ENCODE measurements at regions not wholly inside any gene's neighbourhood (a gene's known extent, or its start where the extent isn't known, plus 50 kb on each side); places are given as distances from the start of the nearest gene placed in this dataset.

DNA sequence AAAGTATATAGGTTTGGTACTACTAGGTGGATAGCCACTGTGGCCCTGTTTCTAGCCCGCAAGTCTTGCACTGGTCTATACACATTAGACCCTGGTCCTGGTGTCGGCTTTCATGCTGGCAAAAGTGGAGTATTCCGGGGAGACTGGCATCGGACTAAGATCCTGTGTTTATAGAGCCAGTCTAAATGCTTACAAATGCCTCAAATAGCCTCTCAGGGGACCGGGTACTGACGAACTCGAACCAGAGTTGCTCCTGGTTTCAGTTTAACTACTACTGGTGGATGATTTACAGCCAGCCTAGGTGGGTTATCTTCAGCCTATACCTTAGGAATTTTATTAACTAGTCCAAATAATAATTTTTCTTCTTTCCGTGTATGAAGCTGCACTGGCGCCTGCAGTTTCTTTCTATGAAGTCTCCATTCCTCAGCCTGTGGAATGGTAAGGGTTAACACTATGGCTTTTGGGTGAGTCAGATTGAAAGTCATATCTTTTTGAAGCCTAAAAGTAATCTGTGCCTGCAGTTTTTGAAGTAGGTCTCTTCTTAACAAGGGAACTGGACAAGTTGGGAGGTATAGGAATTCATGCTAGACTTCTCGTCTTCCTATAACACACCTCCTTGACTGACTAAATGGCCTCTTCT, 51.3 kb downstream of the OR10H4 start:
- no peaks in the 10 kb centered on the region for H3K36me3 ChIP-seq (ENCODE audit: control insufficient read depth in 2 of 2, insufficient read depth in 1 of 2, low read length in 2 of 2)

DNA sequence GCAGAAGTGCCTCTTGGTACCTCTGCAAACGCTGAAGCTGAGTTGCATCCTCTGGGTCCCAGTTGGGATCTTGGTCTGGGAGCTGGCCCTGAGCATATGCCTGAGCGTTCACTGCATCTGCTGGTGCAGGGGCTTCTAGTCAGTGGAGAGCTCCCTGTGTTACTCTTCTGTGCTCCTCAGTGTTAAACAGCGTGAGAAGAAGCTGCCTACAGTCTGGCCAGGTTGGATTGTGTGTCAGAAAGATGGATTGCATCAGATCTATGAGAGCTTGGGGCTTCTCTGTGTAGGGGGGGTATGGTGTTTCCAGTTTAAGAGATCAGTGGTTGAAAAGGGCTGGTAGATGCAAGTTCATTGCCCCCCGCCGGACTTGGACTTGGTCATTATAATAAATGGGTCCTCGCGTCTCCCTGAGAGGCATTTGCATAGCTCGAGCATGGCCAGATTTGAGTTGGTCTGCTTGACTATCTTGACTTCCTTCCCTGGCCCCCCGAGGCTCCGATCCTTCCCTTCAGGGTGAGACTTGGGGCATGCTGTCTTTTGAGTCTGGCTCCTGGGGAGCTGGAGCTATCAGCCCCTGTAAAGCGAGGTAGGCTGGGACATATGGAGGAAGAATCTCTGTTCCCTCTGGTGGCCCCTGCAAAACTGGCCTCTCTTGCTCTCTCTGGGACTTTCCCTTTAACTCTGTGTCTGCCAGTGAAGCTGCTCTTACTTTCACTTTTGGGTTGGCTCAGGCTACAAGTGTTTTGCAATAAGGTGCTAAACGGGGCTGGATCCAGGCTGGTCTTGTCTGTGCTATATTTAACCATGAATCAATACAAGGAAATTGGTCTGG, 52.9 kb downstream of the OR10H4 start:
- ChIA-PET POLR2A (no interaction called here), CTCF (no interaction called here)
- H3K4me3 ChIP-seq (ENCODE audit: low read depth, low read length), result no peak overlapping the region

More for the DNA sequence above, 51.3 kb downstream of the OR10H4 start:
- POLR2A ChIA-PET, result no interaction called here
- Histone ChIP-seq H3K4me3 (ENCODE audit: low read depth, low read length) (no peak overlapping the region), H3K9me3 (ENCODE audit: control insufficient read depth, insufficient read depth, low read depth, low read length) (no peaks in the 10 kb centered on the region), H3K27ac (ENCODE audit: extremely low read depth, low read depth, low read length) (no peak overlapping the region), H3K4me1 (ENCODE audit: control insufficient read depth, insufficient read depth, low read length) (no peaks in the 10 kb centered on the region)
- CTCF ChIA-PET, result interaction anchor here (0.6 kb wide), 1 partner anchor 28 kb away, joined by 4 read pairs; no protein-coding TSS in a partner anchor
- TF ChIP-seq HOXC10 (CRISPR knock-in tag; IDR thresholded peaks at IDR 0.05) (no peak), ZNF423 (tag by site-specific recombination; IDR thresholded peaks at IDR 0.05) (no peak), BCL11A (tag by site-specific recombination; IDR thresholded peaks at IDR 0.05; ENCODE audit: low read depth) (no peak), ZNF624 (tag by site-specific recombination; IDR thresholded peaks at IDR 0.05) (no peak)

DNA sequence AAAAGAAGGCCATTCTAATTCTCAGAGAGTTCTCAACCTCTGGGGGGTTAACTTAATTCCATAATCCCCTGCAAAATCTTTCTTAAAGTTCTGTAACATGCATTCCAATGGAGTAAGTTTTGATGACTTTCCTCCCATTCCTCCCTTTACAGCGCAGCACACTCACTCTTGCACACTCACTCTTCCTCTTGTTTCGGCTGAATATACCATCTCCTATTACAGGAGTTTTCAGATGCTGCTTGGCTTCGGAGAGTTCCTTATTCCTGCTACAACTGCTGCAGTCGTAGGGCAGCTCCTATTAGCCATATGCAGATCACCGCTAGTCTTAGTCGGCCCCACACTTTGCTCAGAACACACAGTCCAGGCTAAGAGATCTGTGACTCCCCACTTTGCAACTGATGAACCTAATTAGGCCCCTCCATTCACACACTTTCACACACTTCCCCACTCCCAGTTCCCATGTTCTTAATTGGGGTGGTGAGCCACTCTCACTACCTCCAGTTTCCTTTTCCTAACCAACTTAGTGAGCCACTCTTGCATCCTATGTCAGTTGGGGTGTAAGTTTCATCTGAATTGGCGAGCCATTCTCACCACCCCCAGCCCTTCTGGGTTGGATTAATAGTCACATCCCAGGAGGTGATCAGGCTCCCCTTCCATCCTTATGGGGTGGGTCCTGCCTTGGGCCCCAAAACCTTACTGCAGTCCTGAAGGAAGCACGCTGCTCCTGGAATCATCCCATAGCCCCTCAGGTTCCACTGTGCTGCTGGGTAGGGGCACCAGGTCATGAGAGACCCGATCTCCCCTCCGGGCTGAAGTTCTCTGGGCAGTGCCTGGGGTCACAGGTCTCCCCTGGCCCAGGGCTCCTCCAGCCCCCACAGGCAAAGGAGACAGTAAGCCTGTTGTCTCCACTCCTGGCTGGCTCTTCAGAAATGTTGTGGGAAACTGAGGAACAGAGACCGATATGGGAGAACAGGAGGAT, 53.9 kb downstream of the OR10H4 start:
- Histone ChIP-seq H3K9me3 (ENCODE audit: control insufficient read depth, insufficient read depth, low read depth, low read length) (no peaks in the 10 kb centered on the region), H3K4me3 (ENCODE audit: low read depth, low read length) (no peak overlapping the region), H3K36me3 (ENCODE audit: control insufficient read depth in 2 of 2, insufficient read depth in 1 of 2, low read length in 2 of 2) (no peaks in the 10 kb centered on the region), H3K4me1 (ENCODE audit: control insufficient read depth, insufficient read depth, low read length) (no peaks in the 10 kb centered on the region), H3K27ac (ENCODE audit: extremely low read depth, low read depth, low read length) (no peak overlapping the region)
- TF ChIP-seq ZNF202 (tag by site-specific recombination; IDR thresholded peaks at IDR 0.05; ENCODE audit: borderline replicate concordance) (no peak), ZNF239 (tag by site-specific recombination; IDR thresholded peaks at IDR 0.05) (no peak), ZNF280D (tag by site-specific recombination; IDR thresholded peaks at IDR 0.05) (no peak), GLIS1 (tag by site-specific recombination; IDR thresholded peaks at IDR 0.05) (no peak), ZNF558 (tag by site-specific recombination; IDR thresholded peaks at IDR 0.05) (no peak), KLF7 (tag by site-specific recombination; IDR thresholded peaks at IDR 0.05; ENCODE audit: borderline replicate concordance) (no peak), SP3 (tag by site-specific recombination; IDR thresholded peaks at IDR 0.05) (no peak), ZFP41 (tag by site-specific recombination; IDR thresholded peaks at IDR 0.05; ENCODE audit: borderline replicate concordance) (no peak), ZNF664 (tag by site-specific recombination; IDR thresholded peaks at IDR 0.05) (no peak), ZNF645 (tag by site-specific recombination; IDR thresholded peaks at IDR 0.05) (no peak), TSHZ1 (tag by site-specific recombination; IDR thresholded peaks at IDR 0.05; ENCODE audit: borderline replicate concordance) (no peak), ZNF16 (tag by site-specific recombination; IDR thresholded peaks at IDR 0.05; ENCODE audit: low read depth) (no peak), RBAK (tag by site-specific recombination; IDR thresholded peaks at IDR 0.05) (no peak), YY1 (tag by site-specific recombination; IDR thresholded peaks at IDR 0.05) (no peak), OSR2 (tag by site-specific recombination; IDR thresholded peaks at IDR 0.05) (no peak), ZNF571 (tag by site-specific recombination; IDR thresholded peaks at IDR 0.05) (no peak), ZIC2 (tag by site-specific recombination; IDR thresholded peaks at IDR 0.05) (no peak)
- CTCF ChIA-PET, result no interaction called here
- POLR2A ChIA-PET, result no interaction called here

More for the DNA sequence above, 52.9 kb downstream of the OR10H4 start:
- no peaks in the 10 kb centered on the region for H3K9me3 ChIP-seq (ENCODE audit: control insufficient read depth, insufficient read depth, low read depth, low read length)
- H3K36me3 ChIP-seq (ENCODE audit: control insufficient read depth in 2 of 2, insufficient read depth in 1 of 2, low read length in 2 of 2), result no peaks in the 10 kb centered on the region
- TF ChIP-seq ZNF521 (tag by site-specific recombination; IDR thresholded peaks at IDR 0.05) (no peak), PRDM1 (tag by site-specific recombination; IDR thresholded peaks at IDR 0.05) (0 out of 2 replicates have a peak, but pooled peaks have one; percentile 8)
- H3K4me1 ChIP-seq (ENCODE audit: control insufficient read depth, insufficient read depth, low read length), result no peaks in the 10 kb centered on the region
- no peak overlapping the region for H3K27ac ChIP-seq (ENCODE audit: extremely low read depth, low read depth, low read length)
